GM12864 (cell line): ENCODE measurements at regions not wholly inside any gene's neighbourhood (a gene's known extent, or its start where the extent isn't known, plus 50 kb on each side); places are given as distances from the start of the nearest gene placed in this dataset.

ENCODE experiments used
- DNase-seq: peaks from one replicate; pipeline ENCODE4 v3.0.0-alpha.2; 2011; ENCODE audit warnings: low read depth
- H3K4me3 ChIP-seq: 2 replicates; pipeline ENCODE4 v1.5.1; 2011; ENCODE audit warnings: mild to moderate bottlenecking, low read depth, low read length, control low read depth
- TF ChIP-seq, protein P1 (sequence below): IDR thresholded peaks from 2 replicates; pipeline ENCODE4 v1.5.1; 2011; ENCODE audit warnings: low read depth, mild to moderate bottlenecking, moderate library complexity, low read length, control low read depth, inconsistent platforms; ENCODE audit errors: missing control alignments

DNA sequence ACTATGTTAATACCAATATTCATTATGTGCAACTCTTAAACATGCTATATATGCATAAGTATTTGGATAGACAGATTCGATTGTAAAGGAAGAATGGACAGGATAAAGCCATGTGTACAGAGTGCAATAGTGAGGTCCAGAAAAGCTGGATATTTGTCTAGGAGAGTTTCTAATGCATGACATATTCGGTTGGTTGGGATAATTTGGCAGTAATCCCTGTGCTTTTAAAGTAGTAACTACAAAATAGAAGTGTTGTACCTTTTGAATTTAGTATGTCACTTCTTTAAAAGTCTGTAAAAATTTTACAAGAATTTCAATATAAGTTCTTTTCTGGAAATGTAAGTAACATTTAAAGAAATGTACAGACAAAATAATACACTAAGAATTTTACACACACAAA lies 774.5 kb downstream of the USP25 start:
- no peak overlapping the region for H3K4me3 ChIP-seq
- no peak for DNase-seq
- TF ChIP-seq, protein P1, sequence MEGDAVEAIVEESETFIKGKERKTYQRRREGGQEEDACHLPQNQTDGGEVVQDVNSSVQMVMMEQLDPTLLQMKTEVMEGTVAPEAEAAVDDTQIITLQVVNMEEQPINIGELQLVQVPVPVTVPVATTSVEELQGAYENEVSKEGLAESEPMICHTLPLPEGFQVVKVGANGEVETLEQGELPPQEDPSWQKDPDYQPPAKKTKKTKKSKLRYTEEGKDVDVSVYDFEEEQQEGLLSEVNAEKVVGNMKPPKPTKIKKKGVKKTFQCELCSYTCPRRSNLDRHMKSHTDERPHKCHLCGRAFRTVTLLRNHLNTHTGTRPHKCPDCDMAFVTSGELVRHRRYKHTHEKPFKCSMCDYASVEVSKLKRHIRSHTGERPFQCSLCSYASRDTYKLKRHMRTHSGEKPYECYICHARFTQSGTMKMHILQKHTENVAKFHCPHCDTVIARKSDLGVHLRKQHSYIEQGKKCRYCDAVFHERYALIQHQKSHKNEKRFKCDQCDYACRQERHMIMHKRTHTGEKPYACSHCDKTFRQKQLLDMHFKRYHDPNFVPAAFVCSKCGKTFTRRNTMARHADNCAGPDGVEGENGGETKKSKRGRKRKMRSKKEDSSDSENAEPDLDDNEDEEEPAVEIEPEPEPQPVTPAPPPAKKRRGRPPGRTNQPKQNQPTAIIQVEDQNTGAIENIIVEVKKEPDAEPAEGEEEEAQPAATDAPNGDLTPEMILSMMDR = no peak

DNA sequence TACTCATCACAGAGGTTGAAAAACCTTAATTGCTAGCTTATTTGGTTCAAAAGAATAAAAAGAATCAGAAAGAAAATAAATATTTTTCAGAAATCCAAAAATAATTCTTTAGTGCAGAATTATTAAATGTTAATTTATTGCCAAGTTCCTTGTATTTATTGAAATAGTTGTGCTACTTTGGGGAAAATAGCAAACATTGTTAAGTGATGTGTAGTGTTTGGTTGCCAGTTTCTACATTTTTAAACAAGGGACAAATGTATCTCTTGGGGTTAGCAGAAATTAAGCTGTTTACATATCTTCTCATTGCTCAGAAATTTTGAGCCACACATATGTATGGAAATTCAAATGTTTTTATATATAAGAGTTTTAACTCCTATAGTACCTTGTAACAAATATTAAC lies 775.0 kb downstream of the USP25 start:
- TF ChIP-seq, protein P1 = no peak
- no peak for DNase-seq
- no peak overlapping the region for H3K4me3 ChIP-seq

DNA sequence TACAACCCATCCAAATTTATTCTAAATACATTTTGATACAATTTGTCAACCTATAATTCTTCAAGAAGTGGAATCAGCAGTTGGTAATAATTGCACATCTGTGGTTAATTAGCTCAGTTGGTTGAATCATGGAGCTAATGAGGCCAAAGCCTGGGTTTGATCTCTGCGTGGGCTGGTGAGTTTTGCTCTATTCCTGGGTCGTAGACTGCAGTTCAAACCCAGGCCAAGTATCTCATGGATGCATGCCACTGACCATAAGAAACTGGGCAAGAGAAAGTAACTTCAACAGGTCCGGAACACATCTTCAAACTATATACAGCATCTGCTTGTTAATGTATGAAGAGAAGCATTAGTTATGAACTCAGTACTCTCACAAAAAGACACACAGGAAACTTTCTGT lies 779.7 kb downstream of the USP25 start:
- DNase-seq = no peak

DNA sequence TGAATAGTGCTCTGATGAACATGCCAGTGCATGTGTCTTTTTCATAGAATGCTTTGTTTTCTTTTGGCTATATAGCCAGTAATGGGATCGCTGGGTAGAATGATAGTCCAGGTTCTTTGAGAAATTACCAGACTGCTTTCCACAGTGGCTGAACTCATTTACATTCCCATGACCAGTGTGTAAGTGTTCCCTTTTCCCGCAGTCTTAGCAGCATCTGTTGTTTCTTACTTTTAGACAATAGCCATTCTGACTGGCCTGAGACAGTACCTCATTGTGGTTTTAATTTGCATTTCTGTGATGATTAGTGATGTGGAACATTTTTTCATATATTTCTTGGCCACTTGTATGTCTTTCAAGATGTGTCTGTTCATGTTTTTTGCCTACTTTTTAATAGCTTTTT lies 784.5 kb downstream of the USP25 start:
- TF ChIP-seq, protein P1 = no peak
- H3K4me3 ChIP-seq = no peak overlapping the region
- DNase-seq = no peak

More for the DNA sequence above, 779.7 kb downstream of the USP25 start:
- no peak overlapping the region for H3K4me3 ChIP-seq
- TF ChIP-seq, protein P1 = no peak

DNA sequence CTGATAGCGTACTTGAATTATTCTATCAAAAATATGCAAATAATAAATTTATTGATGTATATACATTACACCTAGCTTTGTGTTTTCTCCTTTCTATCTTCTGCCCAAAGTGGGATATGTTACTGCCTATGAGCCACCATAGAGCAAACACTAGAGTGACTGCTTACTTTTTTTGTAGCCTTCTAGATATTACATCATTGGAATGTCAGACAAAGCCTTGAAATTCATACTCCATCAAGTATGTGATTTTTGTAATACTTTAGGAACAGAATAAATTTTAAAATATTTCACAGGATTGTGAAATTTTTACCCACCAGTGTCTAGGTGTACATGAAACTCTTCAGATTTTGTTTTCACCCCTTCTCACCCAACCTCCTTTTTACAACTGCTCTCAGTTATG lies 787.6 kb downstream of the USP25 start:
- TF ChIP-seq, protein P1 = no peak
- no peak overlapping the region for H3K4me3 ChIP-seq
- no peak for DNase-seq

DNA sequence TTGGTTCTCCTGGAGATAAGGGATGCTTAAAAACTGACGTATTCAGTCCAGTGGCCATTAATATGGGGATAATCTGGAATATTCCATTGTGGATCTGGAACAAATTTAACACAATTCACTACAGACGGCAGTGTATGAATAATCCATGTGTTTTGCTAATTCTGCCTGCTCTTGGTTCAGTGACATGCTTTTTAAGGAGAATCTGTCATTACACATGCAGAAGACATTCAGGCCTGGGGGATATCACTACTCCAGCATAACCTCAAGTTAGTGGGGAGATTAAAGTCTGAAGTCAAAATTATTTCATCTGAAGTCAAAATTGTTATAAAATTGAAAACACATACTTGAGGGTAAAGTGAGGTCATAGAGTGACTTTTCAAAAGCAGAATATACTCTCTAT lies 789.3 kb downstream of the USP25 start:
- no peak for DNase-seq
- H3K4me3 ChIP-seq = no peak overlapping the region
- TF ChIP-seq, protein P1 = no peak

DNA sequence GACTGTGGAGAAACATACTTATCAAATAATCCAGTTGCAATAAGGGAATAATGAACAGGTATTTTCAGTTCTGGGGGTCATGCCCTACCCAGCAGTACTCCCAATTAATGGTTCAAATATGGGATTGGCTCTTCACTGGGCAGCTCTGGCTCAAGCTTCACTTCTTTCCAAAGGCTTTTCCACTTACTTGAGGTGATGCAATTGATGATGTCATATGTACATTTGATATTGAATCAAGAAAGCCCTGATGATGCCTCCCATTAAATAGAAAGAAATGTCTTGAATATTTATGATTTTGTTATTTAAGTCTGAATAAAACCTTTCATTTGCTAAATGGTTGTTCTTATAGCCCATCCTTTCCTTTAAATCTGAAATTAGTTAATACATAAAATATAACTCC lies 789.9 kb downstream of the USP25 start:
- no peak overlapping the region for H3K4me3 ChIP-seq
- TF ChIP-seq, protein P1 = no peak
- no peak for DNase-seq
